SW 1271 (cell line): ENCODE measurements at regions not wholly inside any gene's neighbourhood (a gene's known extent, or its start where the extent isn't known, plus 50 kb on each side); places are given as distances from the start of the nearest gene placed in this dataset.
"Not testable (repeated sequence)": the region's sequence is repeated elsewhere in the genome, so short reads cannot be mapped to it uniquely, and the experiment has no call there.

ENCODE experiments used
- DNase-seq, 2 experiments: peaks; one replicate each; lab custom pipeline; 2025; lab: John Stamatoyannopoulos, UW

DNA sequence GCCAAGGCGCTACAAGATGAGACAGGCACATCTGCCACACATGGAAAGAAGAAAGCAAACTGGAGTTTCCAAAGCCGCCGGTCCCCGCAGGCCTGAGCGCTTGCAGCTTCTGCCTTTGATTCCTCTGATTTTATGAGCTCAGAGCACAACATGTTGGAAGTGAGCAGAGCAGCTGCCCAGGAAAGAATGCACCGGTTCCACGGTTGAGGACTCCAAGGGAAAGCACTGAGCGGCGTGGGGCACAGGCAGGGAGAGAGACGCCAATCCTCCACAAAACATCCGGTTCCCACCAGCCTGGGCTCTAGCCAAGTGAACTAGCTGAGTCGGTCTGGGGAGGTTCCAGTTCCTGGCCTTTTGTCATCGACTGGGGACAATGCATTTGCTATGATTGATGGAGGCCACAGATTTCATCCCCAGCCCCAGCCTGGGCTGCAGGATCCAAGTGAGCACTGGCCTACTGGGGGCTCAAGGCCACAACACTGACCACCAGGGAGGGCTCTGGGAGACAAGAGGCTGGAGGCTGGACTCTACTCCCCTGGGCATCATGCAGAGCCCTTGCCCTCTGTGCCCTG lies 253.1 kb upstream of the IRF2BP2 start:
- DNase-seq, result no peak

DNA sequence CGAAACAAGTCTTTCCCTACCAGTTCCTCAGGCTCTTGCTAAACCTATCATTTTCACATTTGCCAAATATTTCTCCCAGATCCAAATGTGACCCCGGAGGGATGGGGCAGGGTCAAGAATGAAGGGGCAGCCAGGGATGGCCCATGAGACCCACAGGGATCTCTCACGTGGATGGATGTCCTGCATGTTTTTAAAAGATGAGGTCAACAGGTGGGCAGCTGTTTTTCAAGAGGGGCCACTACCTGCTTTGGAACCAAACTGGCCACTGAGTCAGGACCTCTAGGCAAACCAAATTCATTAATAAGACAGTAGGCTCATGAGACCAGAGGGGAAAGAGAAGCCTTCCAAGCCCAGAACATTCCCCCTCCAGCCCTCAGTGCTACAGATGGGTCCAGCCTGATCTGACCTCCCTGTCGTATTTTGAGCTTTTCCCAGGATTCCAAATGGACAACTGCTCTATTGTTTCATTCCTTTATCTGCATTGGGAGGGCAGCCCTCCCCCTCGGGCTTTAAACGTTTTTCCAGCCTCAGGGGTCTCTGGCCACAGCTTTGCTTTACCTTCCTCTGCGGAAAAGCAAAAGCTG lies 252.5 kb upstream of the IRF2BP2 start:
- no peak for DNase-seq

DNA sequence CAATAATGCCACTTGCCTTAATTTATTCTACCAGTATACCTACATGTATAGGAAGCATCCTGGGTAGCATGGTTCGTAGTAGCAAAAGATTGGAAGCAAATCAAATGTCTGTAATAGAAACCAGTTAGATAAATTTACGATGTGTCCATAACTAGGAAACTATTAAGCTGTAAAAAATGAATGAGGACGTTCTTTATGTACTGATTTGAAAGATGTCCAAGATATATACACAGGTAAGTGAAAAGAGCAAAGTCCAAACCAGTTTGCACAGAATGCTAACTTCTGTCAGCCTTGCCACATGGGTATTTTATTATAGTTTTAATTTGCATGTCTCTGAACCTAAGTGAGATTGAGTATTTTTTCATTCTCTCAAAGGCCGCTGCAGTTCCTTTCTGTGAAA lies 251.8 kb upstream of the IRF2BP2 start:
- DNase-seq, result no peak

GRCh38 chr1:234861024-234861620 lies 251.1 kb upstream of the IRF2BP2 start:
- no peak for DNase-seq

DNA sequence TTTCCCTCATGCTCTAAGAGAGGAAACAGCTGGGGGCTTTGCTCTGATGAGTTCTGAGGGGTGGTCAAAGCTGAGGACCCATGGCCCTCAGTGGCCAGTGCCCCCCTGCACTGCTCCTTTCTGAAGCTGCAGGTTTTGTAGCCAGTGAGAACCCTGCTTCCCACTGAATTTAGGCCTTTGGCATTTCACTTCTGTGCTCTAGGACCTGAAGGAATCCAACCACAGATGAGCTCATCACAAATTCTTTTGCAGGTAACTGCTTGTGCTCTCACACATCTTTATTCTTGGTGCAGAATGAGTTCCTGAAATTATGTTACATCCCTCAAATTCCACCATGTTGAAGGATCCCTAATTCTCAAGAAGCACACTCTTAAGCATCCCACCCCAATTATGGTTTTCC lies 248.7 kb upstream of the IRF2BP2 start:
- DNase-seq, result no peak

DNA sequence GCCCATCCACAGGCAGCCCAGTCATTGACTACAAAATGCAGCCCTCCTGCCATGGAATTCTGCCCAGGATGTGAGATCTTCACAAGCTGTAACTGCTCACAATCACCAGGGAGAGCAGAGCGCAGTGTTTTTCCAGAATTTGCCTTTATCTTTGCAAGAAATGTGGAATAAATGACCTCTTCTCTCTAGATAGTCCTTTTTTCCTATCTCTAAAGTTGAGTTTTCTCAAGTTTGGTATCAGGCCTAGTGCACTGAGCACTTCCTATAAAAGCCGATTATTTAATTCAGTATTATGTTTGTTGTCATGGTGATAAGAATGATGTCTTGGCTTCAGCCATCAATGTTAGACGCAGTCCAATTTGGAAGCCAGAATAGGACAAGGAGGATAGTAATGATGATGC lies 246.9 kb upstream of the IRF2BP2 start:
- no peak for DNase-seq

- no peak for DNase-seq
Measured at GRCh38 chr1:234855851-234856250, 245.9 kb upstream of the IRF2BP2 start.

DNA sequence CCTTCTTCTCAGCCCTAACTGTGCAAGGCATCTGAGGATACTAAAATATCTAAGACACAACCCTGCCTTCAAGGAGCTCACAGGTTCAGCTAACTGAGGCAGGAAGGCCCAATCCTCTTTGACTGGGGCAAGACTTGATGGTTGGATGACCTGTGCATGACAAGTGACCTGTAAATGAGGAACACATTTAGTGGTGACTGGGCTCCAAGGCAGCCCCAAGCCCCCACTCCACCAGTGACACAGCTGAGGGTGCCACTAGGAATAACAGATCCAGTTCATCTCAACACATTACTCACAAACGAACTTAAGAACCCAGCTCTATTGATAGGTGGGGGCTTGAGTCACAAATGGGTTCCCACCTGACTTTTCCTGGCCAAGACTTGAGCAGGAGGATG lies 244.7 kb upstream of the IRF2BP2 start:
- DNase-seq, result no peak

DNA sequence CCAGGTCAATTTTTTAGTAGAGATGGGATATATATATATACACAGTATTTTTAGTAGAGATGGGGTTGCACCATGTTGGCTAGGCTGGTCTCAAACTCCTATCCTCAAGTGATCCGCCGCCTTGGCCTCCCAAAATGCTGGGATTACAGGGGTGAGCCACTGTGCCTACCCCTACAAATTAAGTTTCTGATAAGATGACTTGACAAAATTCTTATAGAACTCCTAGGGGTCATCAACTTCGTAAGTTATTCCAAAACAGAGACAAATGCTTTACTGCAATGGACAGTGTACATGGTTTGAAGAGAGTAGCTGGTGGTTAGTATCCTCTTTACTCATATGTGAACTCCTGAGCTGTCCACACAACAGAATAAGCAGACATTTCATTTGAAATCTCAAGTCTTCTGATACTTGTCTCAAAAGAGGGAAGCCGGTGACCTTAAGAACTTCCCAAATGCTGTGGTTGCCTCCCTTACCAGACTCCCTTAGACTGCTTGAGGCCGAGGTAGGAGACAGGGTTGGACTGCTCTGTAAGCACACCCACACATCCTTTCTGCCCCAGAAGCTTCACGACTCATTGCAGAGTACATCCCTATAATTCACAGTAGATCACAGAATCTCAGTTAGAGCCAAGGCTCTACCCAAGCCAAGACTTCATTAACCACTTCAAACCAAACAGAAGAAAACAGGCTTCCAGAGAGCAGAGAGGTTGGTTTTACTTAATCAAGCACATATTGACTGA lies 244.1 kb upstream of the IRF2BP2 start:
- DNase-seq, result no peak

- no peak for DNase-seq
Measured at GRCh38 chr1:234852659-234853058, 242.7 kb upstream of the IRF2BP2 start.

DNA sequence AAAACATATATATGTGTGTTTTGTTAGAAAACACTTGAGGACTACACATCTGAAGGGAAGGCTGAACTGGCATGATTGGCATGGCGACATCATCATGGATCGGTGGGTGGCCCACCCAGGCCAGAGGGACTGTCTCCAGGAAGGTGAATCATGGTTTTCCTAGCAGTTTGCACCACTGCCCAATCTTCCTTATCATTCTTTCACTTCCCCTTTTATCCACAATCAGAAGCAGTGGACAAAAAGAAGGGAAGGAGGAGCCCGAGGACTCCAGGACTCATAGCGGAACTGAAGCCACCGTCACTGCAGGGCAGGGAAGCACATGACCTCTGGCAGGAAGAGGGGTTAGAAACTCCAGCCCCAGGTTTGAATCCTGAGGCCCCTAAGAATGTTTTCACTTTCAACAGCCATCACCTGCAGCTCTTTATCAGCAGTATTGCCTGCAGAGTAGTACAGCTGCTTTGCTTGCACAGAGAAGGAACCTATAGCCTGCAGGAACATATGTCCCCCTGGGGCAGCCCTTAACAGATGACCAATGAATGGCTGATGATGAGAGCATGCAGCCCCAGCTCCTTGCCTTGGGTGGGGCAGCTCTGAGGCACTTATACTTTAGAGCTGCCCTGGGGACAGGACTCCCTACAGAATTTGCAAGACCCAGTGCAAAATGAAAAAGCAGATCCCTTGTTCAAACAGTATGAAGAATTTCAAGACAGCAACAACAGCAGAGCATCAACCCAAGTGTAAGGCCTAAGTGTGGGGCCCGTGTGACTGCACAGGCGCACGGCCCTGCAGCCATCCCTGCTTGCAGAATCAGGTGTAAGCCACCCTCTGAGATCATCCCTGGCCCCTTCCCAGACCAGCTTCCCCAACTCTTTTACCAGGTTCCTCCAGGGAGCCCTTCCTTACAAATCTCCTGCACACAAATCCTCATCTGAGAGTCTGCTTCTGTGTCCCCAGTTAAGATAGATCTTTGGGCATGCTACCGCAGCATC lies 241.8 kb upstream of the IRF2BP2 start:
- no peak for DNase-seq

- DNase-seq, result no peak
Measured at GRCh38 chr1:234849832-234850231, 239.9 kb upstream of the IRF2BP2 start.

DNA sequence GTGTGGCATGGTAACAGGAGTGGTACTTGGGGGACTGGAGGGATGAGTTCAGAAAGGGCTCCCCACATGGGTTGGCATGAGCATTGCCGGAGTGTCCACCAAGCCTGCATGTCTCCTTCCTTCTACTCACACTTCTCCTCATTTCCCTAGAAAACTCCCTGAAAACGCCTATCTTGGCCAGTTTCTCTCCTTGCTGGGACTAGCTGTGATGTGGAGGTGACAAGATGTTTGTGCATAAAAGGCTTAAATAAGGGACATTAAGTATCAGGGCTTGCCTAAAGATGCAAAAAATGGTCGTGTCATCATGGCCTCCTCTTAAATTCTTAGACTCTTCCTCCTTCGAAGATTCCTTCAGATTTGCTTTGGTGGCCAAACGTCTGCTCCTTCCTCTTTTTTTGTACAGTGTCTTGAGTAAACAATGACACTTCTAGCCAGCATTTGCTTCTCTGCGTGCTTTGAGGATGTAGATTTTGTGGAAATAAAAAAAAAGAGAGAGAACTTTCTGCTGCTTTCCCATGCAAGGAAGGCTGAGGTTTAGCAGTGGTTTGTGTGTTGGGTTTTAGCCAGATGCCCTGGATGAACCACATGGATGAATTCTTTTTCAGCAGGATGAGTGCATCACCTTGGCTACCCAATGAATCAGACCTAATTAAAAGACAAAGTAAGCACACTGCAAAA lies 239.1 kb upstream of the IRF2BP2 start:
- DNase-seq, result no peak

- DNase-seq, result not testable (repeated sequence)
Measured at GRCh38 chr1:234846813-234847212, 236.8 kb upstream of the IRF2BP2 start.

GRCh38 chr1:234845836-234846235 lies 235.9 kb upstream of the IRF2BP2 start:
- no peak for DNase-seq

- DNase-seq, result no peak
Measured at GRCh38 chr1:234845097-234845660, 235.2 kb upstream of the IRF2BP2 start.

- DNase-seq, result no peak
Measured at GRCh38 chr1:234844479-234845031, 234.6 kb upstream of the IRF2BP2 start.

GRCh38 chr1:234843946-234844345 lies 234.0 kb upstream of the IRF2BP2 start:
- DNase-seq, result no peak

- DNase-seq, result no peak
Measured at GRCh38 chr1:234842726-234843641, 233.0 kb upstream of the IRF2BP2 start.
